LNCaP clone FGC (cell line): ENCODE measurements at regions not wholly inside any gene's neighbourhood (a gene's known extent, or its start where the extent isn't known, plus 50 kb on each side); places are given as distances from the start of the nearest gene placed in this dataset.

ENCODE experiments used
- DNase-seq: peaks from one replicate; pipeline ENCODE4 v3.0.0-alpha.2; 2011; ENCODE audit warnings: low read depth
- H3K4me3 ChIP-seq: 2 replicates; pipeline ENCODE4 v1.5.1; 2011; ENCODE audit warnings: mild to moderate bottlenecking, low read depth, low read length, control low read depth
- TF ChIP-seq, protein P1 (sequence below): IDR thresholded peaks from 2 replicates; pipeline ENCODE4 v1.5.1; 2012; ENCODE audit warnings: mild to moderate bottlenecking; ENCODE audit not compliant: control insufficient read depth, insufficient read depth; ENCODE audit errors: extremely low read depth

GRCh38 chr1:209497729-209498128 lies 85.8 kb upstream of the CAMK1G start:
- TF ChIP-seq, protein P1, sequence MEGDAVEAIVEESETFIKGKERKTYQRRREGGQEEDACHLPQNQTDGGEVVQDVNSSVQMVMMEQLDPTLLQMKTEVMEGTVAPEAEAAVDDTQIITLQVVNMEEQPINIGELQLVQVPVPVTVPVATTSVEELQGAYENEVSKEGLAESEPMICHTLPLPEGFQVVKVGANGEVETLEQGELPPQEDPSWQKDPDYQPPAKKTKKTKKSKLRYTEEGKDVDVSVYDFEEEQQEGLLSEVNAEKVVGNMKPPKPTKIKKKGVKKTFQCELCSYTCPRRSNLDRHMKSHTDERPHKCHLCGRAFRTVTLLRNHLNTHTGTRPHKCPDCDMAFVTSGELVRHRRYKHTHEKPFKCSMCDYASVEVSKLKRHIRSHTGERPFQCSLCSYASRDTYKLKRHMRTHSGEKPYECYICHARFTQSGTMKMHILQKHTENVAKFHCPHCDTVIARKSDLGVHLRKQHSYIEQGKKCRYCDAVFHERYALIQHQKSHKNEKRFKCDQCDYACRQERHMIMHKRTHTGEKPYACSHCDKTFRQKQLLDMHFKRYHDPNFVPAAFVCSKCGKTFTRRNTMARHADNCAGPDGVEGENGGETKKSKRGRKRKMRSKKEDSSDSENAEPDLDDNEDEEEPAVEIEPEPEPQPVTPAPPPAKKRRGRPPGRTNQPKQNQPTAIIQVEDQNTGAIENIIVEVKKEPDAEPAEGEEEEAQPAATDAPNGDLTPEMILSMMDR, result no peak
- H3K4me3 ChIP-seq, result no peak overlapping the region
- no peak for DNase-seq

DNA sequence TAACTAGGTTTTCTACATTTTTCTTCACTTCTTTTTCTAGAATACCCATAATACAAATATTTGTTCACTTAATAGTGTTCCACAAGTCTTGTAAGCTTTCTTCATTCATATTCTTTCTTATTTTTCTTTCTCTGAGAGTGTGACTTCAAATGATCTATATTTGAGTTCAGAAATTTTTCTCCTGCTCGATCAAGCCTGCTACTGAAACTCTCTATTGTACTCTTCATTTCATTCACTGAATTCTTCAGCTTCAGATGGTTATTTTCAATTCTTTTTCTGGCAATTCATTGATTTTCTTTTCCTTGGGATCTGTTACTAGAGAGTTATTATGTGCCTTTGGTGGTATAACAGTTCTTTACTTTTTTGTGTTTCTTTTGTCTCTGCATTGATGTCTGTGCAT lies 82.5 kb upstream of the CAMK1G start:
- H3K4me3 ChIP-seq, result no peak overlapping the region
- TF ChIP-seq, protein P1, result no peak
- no peak for DNase-seq

- H3K4me3 ChIP-seq, result no peak overlapping the region
- no peak for DNase-seq
- TF ChIP-seq, protein P1, result no peak
These were observed 80.3 kb upstream of the CAMK1G start for GRCh38 chr1:209503196-209503595.

- no peak for DNase-seq
- no peak overlapping the region for H3K4me3 ChIP-seq
- TF ChIP-seq, protein P1, result no peak
These were observed 78.9 kb upstream of the CAMK1G start for GRCh38 chr1:209504571-209504970.

GRCh38 chr1:209505044-209505443 lies 78.5 kb upstream of the CAMK1G start:
- H3K4me3 ChIP-seq, result no peak overlapping the region
- TF ChIP-seq, protein P1, result no peak
- no peak for DNase-seq

GRCh38 chr1:209506101-209506500 lies 77.4 kb upstream of the CAMK1G start:
- no peak overlapping the region for H3K4me3 ChIP-seq
- TF ChIP-seq, protein P1, result no peak
- DNase-seq, result no peak

GRCh38 chr1:209509039-209509438 lies 74.5 kb upstream of the CAMK1G start:
- no peak for DNase-seq
- TF ChIP-seq, protein P1, result no peak
- H3K4me3 ChIP-seq, result no peak overlapping the region
